ENCODE measurements at regions not wholly inside any gene's neighbourhood (a gene's known extent, or its start where the extent isn't known, plus 50 kb on each side); places are given as distances from the start of the nearest gene placed in this dataset.

- no peaks in the 10 kb centered on the region for H3K36me3 ChIP-seq
- no peak for DNase-seq
- H3K4me3 ChIP-seq (ENCODE audit: low read depth, low read length) = no peak overlapping the region
- no peak for TF ChIP-seq CTCF (IDR thresholded peaks at IDR 0.05; ENCODE audit: low read depth, low read length)
- H3K9me3 ChIP-seq = no peaks in the 10 kb centered on the region
- H3K4me1 ChIP-seq = no peaks in the 10 kb centered on the region
- H3K27me3 ChIP-seq = no peaks in the 10 kb centered on the region
These were observed 64.2 kb upstream of the CASZ1 start for GRCh38 chr1:10860682-10861081.

DNA sequence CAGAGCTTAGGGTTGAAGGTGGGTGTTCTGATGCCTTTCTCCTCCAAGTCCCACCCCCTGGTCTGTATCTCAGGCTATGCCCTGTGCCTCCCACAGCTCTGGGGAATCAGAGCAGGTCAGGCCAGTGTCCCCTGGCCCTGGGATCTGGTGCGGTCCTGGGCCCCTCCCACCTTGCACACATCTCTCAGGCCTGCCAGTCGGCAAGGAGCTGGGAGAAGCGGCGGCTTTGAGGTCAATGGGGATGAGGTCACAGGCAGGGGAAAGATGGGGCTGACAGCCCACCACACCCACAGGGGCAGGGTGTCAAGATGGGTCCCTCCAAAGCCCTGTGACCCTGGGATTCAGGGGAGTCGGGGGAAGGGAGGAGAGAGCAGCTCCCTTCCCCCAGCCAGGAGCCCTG, 65.4 kb upstream of the CASZ1 start:
- H3K4me1 ChIP-seq = no peaks in the 10 kb centered on the region
- DNase-seq = no peak
- H3K9me3 ChIP-seq = no peaks in the 10 kb centered on the region
- no peak for TF ChIP-seq CTCF (IDR thresholded peaks at IDR 0.05; ENCODE audit: low read depth, low read length)
- no peaks in the 10 kb centered on the region for H3K36me3 ChIP-seq
- H3K27me3 ChIP-seq = no peaks in the 10 kb centered on the region
- no peak overlapping the region for H3K4me3 ChIP-seq (ENCODE audit: low read depth, low read length)

DNA sequence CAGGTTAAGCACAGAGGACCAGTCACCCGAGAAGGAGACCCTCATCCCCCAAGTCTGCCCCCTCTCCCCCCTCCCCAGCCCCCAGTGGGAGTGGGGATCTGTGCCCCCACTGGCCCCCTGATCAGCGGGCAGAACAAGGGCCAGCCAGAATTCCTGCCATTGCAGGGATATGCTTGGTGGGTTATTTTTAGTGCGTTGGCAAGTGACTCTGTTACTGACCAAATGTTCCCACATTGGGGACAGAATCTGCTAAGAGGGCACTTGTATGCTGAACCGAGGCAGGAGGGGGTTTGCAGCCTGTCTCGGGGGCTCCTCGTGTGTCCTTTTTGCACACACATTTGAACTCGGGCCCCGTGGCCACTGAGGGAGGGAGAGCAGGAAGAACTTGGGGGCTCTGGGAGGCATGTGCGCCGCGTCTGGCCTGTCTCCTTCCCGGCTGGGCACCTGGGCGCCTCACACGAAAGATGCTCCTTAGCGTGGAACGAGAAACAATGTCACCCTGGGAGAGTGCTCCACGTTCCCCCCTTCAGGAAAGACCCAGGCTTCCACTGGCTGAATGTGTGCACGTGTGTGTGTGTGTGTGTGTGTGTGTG, 66.4 kb upstream of the CASZ1 start:
- H3K4me1 ChIP-seq = no peaks in the 10 kb centered on the region
- no peak overlapping the region for H3K4me3 ChIP-seq (ENCODE audit: low read depth, low read length)
- no peak for DNase-seq
- TF ChIP-seq CTCF (IDR thresholded peaks at IDR 0.05; ENCODE audit: low read depth, low read length) = no peak
- no peaks in the 10 kb centered on the region for H3K27me3 ChIP-seq
- no peaks in the 10 kb centered on the region for H3K36me3 ChIP-seq
- no peaks in the 10 kb centered on the region for H3K9me3 ChIP-seq

GRCh38 chr1:10863886-10864285, 67.4 kb upstream of the CASZ1 start:
- DNase-seq = no peak
- Histone ChIP-seq H3K4me3 (ENCODE audit: low read depth, low read length) (no peak overlapping the region), H3K9me3 (no peaks in the 10 kb centered on the region), H3K27me3 (no peaks in the 10 kb centered on the region), H3K36me3 (no peaks in the 10 kb centered on the region), H3K4me1 (peaks cover 9% of the 10 kb centered on the region)
- no peak for TF ChIP-seq CTCF (IDR thresholded peaks at IDR 0.05; ENCODE audit: low read depth, low read length)

- no peak overlapping the region for H3K4me3 ChIP-seq (ENCODE audit: low read depth, low read length)
- H3K9me3 ChIP-seq = no peaks in the 10 kb centered on the region
- no peaks in the 10 kb centered on the region for H3K27me3 ChIP-seq
- no peaks in the 10 kb centered on the region for H3K36me3 ChIP-seq
- H3K4me1 ChIP-seq = peaks cover 9% of the 10 kb centered on the region
- no peak for DNase-seq
- no peak for TF ChIP-seq CTCF (IDR thresholded peaks at IDR 0.05; ENCODE audit: low read depth, low read length)
These were observed 68.3 kb upstream of the CASZ1 start for GRCh38 chr1:10864776-10865175.

DNA sequence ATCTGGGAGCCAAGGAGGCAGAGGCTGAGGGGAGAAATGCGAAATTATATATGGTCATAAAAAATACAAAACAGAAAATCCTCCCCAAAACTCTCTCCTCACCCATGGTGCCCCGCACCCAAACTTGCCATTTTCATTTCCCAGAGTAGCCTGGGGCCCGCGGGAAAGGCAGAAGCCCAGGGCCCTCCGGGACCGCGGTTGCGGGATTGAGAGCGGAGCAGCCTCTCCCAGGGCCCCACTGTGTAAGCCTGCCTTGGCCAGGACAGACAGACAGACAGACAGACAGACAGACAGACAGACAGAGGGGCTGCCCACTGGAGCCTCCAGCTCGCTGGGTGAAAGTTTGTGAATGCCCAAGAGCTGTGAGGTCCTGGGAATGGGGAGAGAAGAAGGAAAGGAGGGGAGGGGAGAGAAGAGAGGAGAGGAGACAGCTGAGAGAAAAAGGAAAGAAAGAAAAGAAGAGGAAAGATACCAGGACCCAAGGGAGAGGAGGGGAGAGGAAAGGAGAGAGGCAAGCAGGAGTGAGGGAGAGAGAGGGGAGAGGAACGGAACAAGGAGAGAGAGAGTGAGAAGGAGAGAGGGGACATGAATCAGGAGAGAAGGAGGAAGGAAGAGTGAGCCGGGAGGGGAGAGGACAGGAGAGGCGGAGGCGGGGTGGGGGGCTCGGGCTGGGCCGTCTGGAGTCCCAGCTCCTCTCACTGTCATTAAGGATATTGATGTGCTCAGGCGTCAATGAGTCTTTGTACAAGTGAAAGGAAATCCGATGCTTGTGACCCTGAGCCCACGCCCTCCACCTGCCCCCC, 69.3 kb upstream of the CASZ1 start:
- no peak for DNase-seq
- no peak for TF ChIP-seq CTCF (IDR thresholded peaks at IDR 0.05; ENCODE audit: low read depth, low read length)
- H3K4me1 ChIP-seq = peaks cover 9% of the 10 kb centered on the region
- no peak overlapping the region for H3K4me3 ChIP-seq (ENCODE audit: low read depth, low read length)
- H3K9me3 ChIP-seq = no peaks in the 10 kb centered on the region
- no peaks in the 10 kb centered on the region for H3K27me3 ChIP-seq
- no peaks in the 10 kb centered on the region for H3K36me3 ChIP-seq

Measured in BE2C (cell line).